Fibroblast of skin of left biceps (primary cell): ENCODE measurements at regions not wholly inside any gene's neighbourhood (a gene's known extent, or its start where the extent isn't known, plus 50 kb on each side); places are given as distances from the start of the nearest gene placed in this dataset.
"Not testable (repeated sequence)": the region's sequence is repeated elsewhere in the genome, so short reads cannot be mapped to it uniquely, and the experiment has no call there.

ENCODE experiments used
- DNase-seq, 2 experiments: peaks; one replicate each; pipeline ENCODE4 v3.0.0-alpha.2; 2013; ENCODE audit warnings: low read depth in 2 of 2

DNA sequence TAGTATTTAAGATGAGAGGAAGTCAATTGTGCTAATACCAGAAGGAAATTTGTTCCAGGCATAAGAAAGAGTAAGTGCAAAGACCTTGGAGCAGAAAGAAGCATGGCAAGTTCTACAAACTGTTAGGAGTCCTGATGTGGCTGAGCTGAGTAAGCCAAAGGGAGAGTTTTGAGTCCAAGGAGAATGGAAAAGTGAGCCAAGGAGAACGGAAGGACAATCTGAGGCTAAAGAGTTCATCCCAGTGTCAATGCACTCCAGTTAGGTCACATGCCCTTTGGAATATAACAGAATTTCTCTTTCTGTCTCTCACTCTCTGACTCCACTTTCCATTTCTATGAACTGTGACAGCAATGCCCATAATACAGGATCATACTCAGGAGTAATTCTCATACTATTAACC lies 224.7 kb downstream of the CAAP1 start:
- DNase-seq, result no peak

DNA sequence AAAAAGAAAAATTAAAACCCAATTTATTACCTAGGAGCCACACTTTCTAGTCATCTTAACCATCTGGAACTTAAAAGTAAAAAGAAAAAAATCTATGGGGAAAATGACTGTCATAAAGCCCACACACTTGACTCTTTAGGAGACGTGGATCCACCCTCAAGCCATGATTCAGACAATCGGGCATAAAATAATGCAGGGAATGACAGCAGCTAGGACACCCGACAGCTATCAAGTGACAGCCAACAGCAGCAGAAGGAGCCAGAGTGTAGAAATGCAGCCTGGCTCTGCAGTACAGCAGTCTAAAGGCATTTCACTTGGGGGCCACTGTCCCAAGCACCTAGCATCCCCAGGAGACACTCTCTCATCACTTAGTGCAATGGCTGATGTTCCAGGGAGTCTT lies 226.9 kb downstream of the CAAP1 start:
- DNase-seq, result no peak

DNA sequence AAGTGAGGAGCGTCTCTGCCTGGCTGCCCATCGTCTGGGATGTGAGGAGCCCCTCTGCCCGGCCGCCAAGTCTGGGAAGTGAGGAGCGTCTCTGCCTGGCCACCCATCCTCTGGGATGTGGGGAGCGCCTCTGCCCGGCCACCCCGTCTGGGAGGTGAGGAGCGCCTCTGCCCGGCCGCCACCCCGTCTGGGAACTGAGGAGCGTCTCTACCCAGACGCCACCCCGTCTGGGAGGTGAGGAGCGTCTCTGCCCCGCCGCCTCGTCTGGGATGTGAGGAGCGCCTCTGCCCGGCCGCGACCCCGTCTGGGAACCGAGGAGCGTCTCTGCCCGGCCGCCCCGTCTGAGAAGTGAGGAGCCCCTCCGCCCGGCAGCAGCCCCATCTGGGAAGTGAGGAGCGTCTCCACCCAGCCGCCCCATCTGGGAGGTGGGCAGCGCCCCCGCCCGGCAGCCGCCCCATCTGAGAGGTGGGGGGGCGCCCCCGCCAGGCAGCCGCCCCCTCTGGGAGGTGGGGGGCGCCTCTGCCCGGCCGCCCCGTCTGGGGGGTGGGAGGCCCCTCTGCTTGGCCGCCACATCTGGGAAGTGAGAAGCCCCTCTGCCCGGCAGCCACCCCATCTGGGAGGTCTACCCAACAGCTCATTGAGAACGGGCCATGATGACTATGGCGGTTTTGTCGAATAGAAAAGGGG lies 228.4 kb downstream of the CAAP1 start:
- DNase-seq, result not testable (repeated sequence)

DNA sequence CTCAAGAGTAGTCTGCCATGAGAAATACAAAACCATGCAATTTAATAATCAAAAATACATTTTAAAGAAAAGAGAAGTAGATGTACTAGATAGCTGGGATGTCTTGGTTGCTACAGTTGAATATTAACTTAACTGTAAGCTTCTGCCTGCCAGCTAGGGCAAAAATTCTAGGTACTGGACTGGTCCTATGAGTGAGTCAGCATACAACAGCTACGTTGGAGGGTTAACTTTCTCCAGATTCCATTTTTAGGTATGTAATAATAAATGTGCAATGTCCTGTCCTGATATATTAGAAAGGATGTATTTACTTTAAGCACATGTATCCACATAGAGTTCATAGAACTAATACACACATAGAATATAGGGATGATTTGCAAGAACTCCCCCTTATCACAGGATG lies 230.1 kb downstream of the CAAP1 start:
- no peak for DNase-seq

DNA sequence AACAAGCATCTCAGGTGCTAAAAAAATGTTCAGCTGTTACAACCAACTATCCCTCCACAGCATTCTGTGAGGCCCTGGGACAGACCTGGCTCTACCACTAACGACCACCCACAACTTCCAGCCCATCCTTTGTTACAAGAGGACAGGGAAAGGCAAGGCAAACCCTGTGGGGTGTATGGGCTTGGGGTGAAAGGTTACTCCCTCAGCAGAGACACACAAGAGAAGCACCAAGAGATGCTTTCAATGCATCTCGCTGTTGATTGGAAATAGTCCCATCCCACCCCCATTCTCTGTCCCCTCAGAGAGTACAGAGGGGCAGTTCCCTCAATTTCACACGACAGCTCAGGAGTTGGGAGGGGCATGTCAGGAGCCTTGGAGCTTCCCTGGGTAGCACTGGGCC lies 234.1 kb downstream of the CAAP1 start:
- no peak for DNase-seq

DNA sequence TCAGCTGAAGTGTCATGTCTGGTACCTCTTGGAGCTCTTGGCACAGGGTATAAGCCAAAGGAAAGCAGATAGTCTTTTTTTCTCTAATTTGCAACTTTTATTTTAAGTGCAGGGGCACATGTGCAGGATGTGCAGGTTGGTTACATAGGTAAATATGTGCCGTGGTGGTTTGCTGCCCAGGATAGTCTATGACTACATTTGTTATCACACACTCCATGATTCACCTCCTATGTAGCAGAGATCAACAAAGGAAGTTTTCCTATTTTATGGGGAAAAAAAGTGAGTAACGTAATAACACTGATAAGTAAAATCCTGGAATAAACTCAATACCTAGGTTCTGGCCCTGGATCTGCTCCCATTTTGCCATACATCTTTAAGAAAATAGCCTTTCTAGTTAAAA lies 234.6 kb downstream of the CAAP1 start:
- no peak for DNase-seq

DNA sequence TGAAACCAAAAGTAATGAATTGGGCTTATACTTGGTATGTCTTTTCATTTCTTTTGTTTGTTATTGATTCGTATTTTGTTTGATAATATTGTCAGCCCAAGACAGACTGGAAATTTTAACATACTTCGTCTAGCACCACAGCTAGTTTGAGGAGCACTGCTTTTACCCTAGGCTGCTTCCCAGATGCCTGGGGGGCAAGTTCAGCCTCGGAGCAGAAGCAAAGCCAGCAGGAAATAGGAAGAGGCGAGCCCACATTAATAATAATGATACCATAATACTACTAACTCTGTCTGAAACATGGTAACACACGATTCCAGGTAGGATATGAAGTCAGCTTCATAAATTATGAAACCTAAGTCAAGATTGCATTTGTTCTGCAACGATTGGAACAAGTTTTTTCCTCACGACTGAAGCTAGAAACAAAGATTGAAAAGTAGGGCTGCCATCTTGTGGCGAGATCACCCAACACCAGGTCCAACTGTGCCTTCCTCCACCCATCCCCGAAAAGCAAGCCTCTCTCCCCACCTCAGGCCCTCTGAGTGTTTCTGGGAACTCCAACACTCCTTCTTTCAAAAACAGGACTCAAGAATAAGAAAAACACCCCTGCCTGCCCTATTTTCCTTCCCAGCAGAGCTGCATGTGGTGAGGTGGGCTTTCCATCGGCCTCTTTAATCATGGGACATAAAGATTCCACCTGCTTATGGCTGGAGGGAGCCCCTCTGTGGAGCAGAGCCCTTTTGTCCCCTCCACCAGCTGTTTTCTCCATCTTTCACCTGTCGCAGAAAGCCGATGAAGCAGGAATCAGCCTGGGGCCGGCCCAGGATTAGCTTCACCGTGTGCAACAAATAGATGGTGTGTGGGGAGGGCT lies 236.4 kb downstream of the CAAP1 start:
- DNase-seq, result no peak

DNA sequence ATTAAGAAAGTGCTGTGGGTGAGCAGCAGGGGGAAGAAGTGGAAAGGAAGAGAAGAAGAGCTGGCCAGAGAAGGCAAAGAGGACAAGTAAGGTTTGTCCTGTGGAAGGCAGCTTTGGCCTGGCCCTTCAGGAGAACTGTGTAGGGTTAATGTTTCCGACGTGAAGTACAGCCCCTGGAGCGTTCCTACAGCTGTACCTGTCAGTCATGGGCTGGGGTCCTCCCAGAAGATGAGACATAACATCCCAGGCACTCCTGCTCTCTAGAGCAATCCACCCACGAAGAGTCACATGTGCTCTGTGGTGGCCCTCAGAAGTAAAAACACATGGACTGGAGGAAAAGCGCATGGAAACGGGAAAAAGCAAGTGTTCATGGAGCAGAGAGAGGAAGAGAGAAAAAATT lies 237.4 kb downstream of the CAAP1 start:
- no peak for DNase-seq

DNA sequence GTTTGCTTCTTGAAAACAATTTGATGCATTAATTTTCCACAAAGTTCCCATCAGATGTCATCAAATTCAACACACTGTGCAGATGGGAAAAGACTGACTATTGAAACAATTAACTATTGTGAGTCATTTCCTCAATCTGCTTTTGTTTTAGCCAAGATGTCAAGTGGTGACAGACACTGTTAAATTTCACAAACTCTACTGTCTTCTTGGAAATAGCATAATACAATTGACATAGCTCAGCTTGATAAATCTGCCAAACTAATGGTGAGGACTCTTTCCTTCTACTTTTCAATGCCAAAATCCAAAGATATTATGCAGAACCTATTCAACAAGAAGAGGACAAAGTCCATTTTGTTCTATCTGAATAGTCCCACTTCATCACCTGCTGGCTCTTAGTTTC lies 242.3 kb downstream of the CAAP1 start:
- DNase-seq, result no peak

DNA sequence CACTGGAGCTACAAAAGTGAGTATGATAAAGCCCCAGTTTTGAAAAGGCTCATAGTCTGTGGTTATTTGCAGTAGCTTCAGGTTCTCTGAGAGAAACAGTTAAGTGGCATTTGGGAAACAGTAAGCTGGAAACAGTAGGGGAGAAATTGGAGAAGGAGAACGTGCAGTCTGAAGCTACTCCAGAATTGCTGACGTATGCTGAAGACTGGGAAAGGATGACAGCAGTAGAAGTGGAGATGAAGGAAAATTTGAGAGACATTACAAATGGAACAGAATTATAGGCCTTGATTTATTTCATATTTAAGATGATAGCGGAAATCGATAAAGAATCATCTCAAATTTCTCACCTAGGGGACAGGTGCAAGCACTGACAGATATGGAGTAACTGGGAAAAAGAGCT lies 248.8 kb downstream of the CAAP1 start:
- no peak for DNase-seq

DNA sequence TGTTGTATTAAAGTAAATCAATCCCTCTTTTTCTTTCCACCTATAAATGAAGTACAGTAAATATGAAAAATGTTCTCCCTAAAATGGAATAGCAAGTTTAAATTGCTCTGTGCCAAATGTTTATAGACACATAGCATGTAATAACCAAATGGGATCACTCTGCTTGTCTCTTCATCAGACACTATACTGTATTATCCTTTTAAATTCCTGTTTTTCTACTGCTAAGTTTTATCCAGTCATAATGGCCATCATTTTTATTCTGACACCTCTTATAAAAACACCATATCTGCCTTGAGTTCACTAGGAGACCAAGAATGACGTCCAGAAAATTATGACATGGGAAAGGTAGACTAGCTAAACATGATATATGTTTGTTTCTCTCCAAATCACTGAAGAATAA lies 252.8 kb downstream of the CAAP1 start:
- DNase-seq, result no peak

DNA sequence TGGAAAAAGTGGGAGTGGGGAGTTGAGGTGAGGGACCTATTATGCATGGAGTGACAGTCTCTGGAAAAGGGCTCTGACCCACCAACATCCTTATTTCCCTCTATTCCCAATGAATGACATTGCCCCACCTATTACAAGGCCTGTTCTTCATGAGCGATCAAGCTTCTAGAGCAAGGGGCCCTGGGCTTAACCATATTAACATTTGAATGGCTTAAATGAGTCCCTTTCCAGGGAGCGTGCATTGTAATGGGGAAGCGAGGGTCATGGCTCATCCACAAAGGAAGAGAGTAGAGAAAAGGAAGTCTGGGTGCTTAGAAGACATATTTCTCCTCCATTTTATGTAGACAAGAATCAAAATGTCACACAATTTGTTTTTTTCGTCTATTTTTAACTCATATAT lies 255.5 kb downstream of the CAAP1 start:
- DNase-seq, result no peak

DNA sequence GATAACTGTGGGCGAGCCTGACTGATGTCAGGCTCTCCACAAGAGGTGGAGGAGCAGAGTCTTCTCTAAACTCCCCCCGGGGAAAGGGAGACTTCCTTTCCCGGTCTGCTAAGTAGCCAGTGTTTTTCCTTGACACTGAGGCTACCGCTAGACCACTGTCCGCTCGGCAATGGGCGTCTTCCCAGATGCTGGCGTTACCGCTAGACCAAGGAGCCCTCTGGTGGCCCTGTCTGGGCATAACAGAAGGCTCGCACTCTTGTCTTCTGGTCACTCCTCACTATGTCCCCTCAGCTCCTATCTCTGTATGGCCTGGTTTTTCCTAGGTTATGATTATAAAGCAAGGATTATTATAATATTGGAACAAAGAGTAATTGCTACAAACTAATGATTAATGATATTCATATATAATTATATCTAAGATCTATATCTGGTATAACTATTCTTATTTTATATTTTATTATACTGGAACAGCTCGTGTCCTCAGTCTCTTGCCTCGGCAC lies 278.7 kb downstream of the CAAP1 start:
- DNase-seq, result not testable (repeated sequence)

DNA sequence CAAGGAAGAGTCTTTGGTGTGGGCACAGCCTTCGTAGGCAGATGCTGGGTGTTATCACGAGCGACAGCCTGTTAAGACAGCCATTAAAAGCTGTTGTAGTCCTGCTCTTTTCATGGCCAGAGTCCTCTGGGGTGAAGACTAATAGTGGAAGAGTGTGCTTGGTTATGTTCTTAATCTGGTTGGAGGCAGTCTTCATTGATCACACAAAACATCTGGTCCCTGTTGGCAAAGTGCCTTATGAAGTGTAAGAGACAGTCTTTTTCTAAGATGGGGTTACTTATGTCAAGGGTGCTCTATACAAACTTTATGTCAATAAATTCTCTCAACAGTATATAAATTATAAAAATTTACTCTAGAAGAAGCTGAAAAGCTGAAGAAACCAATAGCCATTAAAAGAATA lies 280.4 kb downstream of the CAAP1 start:
- DNase-seq, result no peak

DNA sequence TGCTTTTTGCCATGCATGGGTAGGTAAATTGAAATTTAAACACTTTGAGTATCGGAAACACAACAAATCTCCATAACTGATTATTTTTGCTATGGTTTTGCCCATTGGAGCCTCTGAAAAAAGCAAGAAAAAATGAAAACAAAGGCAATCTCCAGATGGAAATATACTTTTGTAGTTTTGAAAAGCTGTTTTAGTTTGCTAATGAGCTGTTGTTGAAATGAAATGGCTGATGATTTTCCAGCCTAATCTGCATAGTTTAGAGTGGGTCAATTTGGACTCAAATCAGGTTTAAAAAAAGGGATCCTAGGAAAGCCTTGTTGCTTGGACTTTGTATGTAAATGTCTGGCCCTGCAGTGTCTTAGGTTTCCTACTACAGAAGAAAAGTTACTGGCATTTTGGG lies 285.8 kb downstream of the CAAP1 start:
- no peak for DNase-seq

DNA sequence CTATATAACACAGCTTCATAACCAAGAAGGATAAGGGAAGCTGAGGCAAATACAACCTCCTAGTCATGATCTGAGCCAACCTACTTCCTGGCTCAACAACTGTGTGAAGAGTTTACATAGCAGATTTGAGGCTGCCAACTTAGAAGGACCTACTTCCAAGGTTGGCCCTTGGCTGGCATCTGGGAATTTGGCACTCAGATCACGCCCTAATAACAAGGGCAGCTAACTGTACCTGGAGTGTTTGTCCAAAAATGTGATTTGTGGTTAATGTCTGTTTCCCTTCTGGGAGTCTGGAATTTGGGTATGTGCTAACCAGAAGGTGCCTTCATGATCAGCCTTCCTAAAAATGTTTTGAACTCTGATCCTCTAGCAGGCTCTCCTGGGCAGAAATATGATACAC lies 287.2 kb downstream of the CAAP1 start:
- DNase-seq, result no peak

DNA sequence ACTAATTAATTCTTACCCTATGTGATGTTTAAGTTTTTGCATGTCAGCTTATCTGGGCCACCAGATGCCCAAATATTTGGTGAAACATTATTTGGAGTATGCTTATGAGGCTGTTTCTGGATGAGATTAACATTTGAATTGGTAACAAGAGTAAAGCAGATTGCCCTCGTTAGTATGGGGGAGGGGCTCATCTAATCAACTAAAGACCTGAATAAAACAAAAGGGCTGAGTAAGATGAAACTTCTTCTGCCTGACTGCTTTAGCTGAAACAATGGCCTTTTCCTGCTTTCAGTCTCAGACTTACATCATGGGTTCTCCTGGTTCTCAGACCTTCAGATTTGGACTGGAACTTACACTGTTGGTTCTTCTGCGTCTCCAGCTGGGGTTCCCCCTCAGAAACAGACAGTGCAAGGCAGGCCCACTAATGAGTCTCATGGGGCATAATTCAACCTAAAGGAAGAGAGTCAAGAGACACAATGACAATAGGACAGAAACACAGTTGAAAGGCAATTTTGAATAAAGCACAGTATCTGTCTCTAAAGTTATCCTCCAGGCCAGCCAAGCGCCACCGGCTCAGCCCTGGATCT lies 288.4 kb downstream of the CAAP1 start:
- DNase-seq, result no peak

DNA sequence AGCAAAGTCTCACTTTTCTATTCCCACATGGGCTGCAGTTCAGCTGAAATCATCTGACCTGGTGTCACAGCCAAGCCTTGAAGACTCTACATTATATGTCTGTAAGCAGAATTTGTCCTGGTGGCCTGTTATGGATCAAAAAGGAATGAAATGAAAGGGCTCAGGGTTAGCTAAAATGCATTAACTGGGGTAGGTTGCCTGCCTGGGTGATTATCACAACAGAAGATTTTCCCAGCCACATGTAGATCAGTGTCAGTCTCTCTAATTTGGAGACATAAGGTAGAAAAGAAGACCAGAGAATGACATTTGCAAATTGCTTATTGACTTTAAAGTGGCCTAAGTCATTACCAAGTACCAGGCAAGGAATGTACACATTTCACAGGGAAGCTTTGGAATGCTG lies 289.0 kb downstream of the CAAP1 start:
- no peak for DNase-seq

DNA sequence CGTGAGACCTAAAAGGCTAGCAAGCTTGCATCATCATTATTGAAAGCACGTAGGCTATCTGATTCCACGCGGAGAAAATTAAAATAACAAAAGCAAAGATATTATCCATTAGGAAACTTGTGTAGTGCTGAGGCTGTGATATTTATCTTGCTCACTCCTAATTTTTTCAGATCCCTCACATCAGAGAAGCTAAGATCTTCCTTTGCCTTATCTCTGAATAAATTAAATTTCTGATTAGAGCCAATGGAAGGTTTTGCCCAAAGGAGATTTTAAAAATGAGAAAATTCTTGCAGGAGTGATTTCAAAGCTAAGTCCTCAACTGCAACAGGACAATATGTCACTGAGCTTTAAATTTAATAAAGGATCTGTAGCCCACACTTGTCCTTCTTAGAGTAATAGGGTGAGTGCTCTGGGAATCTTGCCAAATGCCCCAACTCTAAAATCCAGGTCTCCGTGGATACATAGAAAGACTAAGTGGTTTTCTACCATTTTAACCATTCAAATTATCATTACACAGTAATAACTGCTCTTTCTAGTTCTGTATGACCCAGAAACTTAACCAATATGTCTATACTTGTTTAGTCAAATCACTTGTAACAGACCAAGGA lies 295.0 kb downstream of the CAAP1 start:
- DNase-seq, result no peak

DNA sequence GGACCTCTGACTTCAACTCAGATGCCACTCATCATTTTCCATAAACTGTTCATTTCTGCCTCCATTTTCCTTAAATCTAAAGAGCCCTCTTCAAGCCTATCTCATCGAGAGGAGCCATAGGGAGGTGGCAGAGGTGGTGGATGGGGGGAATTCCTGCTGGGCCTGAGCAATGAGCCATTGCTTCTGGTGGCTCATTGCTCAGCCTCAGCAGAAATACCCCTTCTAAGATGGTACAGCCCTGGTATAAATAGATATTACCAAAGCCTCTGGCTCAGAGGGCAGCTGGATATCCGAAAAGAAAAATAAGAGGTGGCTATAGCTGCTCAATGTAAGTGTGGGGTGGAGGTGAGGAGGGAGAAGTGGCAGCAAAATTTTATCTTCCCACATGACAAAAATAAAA lies 313.5 kb downstream of the CAAP1 start:
- DNase-seq, result no peak

DNA sequence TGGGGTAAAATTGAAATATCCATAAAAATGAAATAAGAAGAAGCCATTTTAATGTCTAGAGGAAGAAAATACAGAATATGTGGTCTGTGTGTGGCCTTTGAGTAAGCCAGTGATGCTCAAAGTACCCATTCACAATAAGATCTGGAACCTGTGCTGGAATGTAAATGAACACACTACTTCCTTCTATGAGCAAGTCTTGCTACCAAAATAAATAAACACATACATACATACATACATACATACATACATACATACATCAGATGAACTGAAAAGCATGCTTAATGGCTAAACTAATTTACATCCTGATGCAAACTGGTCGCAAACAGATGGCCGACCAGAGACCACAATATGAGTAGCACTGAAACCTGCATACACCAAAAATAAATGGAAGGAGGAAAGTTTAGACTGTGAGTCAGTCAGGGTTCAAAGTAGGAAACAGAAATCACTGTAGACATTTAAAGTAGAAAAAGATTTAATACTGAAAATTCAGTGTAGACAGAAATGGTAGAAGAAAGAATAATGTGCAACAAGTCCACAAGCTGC lies 317.6 kb downstream of the CAAP1 start:
- no peak for DNase-seq

DNA sequence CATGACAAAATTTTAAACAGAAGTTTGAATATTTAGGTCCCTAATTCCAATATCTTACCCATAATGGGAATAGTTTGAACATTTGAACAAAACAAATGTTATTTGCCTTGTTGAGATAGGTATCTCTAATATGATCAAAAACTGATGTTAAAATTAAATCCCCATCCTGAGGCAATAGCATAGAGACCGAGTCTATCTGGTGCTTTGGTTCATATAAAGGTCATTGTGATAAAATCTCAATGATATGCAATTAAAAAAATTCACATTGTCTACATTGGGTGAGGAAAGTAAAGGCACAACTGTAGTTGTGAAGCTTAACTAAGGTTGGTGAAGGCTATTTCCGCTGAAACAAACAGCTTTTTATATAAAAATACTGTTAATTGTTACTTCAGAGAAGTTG lies 318.3 kb downstream of the CAAP1 start:
- DNase-seq, result no peak
